Left lung (tissue), 4 donors: ENCODE measurements at regions not wholly inside any gene's neighbourhood (a gene's known extent, or its start where the extent isn't known, plus 50 kb on each side); places are given as distances from the start of the nearest gene placed in this dataset.

Source experiments
- ATAC-seq: fragments of 200-7000 bp; cut with Tn5 transposase; one replicate; pipeline ENCODE4 v1.9.1; 2020; ENCODE audit warnings: moderate library complexity
- DNase-seq, 4 donors: peaks; one replicate each; pipeline ENCODE4 v3.0.0-alpha.2; 2013 to 2020
- H3K27ac ChIP-seq, 2 donors: fragments of 200-600 bp; sonication (generic) in 1 of 2; one replicate each; pipeline versions ENCODE4 v1.5.0 to v1.8.0; 2020 to 2021
- H3K27me3 ChIP-seq, 2 donors: fragments of 200-600 bp; sonication (generic) in 1 of 2; one replicate each; pipeline versions ENCODE4 v1.5.0 to v1.8.0; 2020 to 2021
- H3K36me3 ChIP-seq, 2 donors: fragments of 200-600 bp; sonication (generic) in 1 of 2; one replicate each; pipeline versions ENCODE4 v1.5.0 to v1.8.0; 2020 to 2021
- H3K4me1 ChIP-seq, 2 donors: fragments of 200-600 bp; one replicate each; pipeline ENCODE4 v1.8.0; 2021
- H3K4me3 ChIP-seq, 2 donors: fragments of 200-600 bp; sonication (generic) in 1 of 2; one replicate each; pipeline versions ENCODE4 v1.5.0 to v1.8.0; 2020 to 2021; ENCODE audit warnings: mild to moderate bottlenecking in 1 of 2
- H3K9me3 ChIP-seq, 2 donors: fragments of 200-600 bp; sonication (generic) in 1 of 2; one replicate each; pipeline versions ENCODE4 v1.5.0 to v1.8.0; 2020 to 2021
- CTCF ChIP-seq, 2 donors: fragments of 200-600 bp; sonication (generic) in 1 of 2; IDR thresholded peaks; one replicate each; pipeline versions ENCODE4 v1.5.0 to v1.8.0; 2021; ENCODE audit warnings: antibody characterized with exemption in 2 of 2
- intact Hi-C, 2 donors: fragments of 100-400 bp; cut with DNase I; formaldehyde crosslinking; loops; one replicate each; pipeline versions ENCODE4 v1.11.2 to v1.14.2; 2022
- donor health status: DM: no; HTN: yes; CAD: no.
- donor health status: DM: no; HTN: no; CAD: no.

GRCh38 chr3:173257797-173258196 lies 116.8 kb upstream of the SPATA16 start:
- no peak for ATAC-seq
- intact Hi-C loops: no loop called here
- no peaks in the 10 kb centered on the region for H3K4me1 ChIP-seq

GRCh38 chr3:173255555-173255954 lies 114.5 kb upstream of the SPATA16 start:
- TF ChIP-seq CTCF (IDR thresholded peaks at IDR 0.05): no peak
- peaks cover 0 to 5% of the 10 kb centered on the region in 2 donors for H3K9me3 ChIP-seq
- H3K4me3 ChIP-seq: no peak overlapping the region
- DNase-seq (no peak), ATAC-seq (no peak)
- intact Hi-C loops: no loop called here
- no peaks in the 10 kb centered on the region for H3K4me1 ChIP-seq
- H3K27ac ChIP-seq: no peak overlapping the region
- H3K27me3 ChIP-seq: no peaks in the 10 kb centered on the region
- H3K36me3 ChIP-seq: no peaks in the 10 kb centered on the region

More at GRCh38 chr3:173257797-173258196, 116.8 kb upstream of the SPATA16 start:
- no peak for TF ChIP-seq CTCF (IDR thresholded peaks at IDR 0.05)
- Histone ChIP-seq H3K4me3 (no peak overlapping the region), H3K9me3 (peaks cover 0 to 5% of the 10 kb centered on the region in 2 donors), H3K27ac (no peak overlapping the region), H3K36me3 (no peaks in the 10 kb centered on the region), H3K27me3 (no peaks in the 10 kb centered on the region)
- DNase-seq: no peak

GRCh38 chr3:173253471-173253870 lies 112.4 kb upstream of the SPATA16 start:
- ATAC-seq: no peak
- Histone ChIP-seq H3K27ac (no peak overlapping the region), H3K27me3 (no peaks in the 10 kb centered on the region), H3K4me3 (no peak overlapping the region), H3K4me1 (no peaks in the 10 kb centered on the region), H3K9me3 (peaks cover 0 to 12% of the 10 kb centered on the region in 2 donors), H3K36me3 (no peaks in the 10 kb centered on the region)
- no peak for TF ChIP-seq CTCF (IDR thresholded peaks at IDR 0.05)
- no peak for DNase-seq
- intact Hi-C loops: no loop called here

- no peak for TF ChIP-seq CTCF (IDR thresholded peaks at IDR 0.05)
- Histone ChIP-seq H3K4me3 (no peak overlapping the region), H3K4me1 (no peaks in the 10 kb centered on the region), H3K36me3 (no peaks in the 10 kb centered on the region), H3K9me3 (peaks cover 0 to 7% of the 10 kb centered on the region in 2 donors), H3K27me3 (no peaks in the 10 kb centered on the region), H3K27ac (no peak overlapping the region)
- ATAC-seq (no peak), DNase-seq (no peak)
- intact Hi-C loops: no loop called here
Measured at GRCh38 chr3:173249457-173249856, 108.4 kb upstream of the SPATA16 start.

- ATAC-seq: no peak
- Histone ChIP-seq H3K27ac (no peak overlapping the region), H3K9me3 (no peaks in the 10 kb centered on the region), H3K4me1 (no peaks in the 10 kb centered on the region), H3K4me3 (no peak overlapping the region), H3K27me3 (no peaks in the 10 kb centered on the region), H3K36me3 (no peaks in the 10 kb centered on the region)
- DNase-seq: no peak
- intact Hi-C loops: no loop called here
- no peak for TF ChIP-seq CTCF (IDR thresholded peaks at IDR 0.05)
Measured at GRCh38 chr3:173241727-173242126, 100.7 kb upstream of the SPATA16 start.
